ENCODE measurements at regions not wholly inside any gene's neighbourhood (a gene's known extent, or its start where the extent isn't known, plus 50 kb on each side); places are given as distances from the start of the nearest gene placed in this dataset.
"Not testable (repeated sequence)": the region's sequence is repeated elsewhere in the genome, so short reads cannot be mapped to it uniquely, and the experiment has no call there.

DNA sequence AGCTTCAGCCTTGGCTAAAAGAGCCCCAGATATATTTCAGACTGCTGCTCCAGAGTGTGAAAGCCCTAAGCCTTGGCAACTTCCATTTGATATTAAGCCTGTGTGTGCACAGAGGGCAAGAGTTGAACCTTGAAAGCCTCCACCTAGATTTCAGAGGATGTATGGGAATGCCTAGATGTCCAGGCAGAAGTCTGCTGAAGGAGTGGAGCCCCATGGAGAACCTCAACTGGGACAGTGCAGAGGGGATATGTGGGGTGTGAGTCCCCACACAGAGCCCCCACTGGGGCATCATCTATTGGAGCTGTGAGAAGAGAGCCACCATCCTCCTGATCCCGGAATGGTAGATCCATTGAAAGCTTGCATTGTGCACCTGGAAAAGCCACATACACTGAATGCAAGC lies 1784.8 kb upstream of the CDH9 start:
- H3K27ac ChIP-seq: no peak overlapping the region
- TF ChIP-seq ZFX (IDR thresholded peaks at IDR 0.05; ENCODE audit: borderline replicate concordance) (no peak), CTCF (IDR thresholded peaks at IDR 0.05) (no peak)

GRCh38 chr5:28822071-28822470 lies 1783.7 kb upstream of the CDH9 start:
- H3K27ac ChIP-seq: no peak overlapping the region
- TF ChIP-seq ZFX (IDR thresholded peaks at IDR 0.05; ENCODE audit: borderline replicate concordance) (no peak), CTCF (IDR thresholded peaks at IDR 0.05) (no peak)

GRCh38 chr5:28810751-28811136 lies 1772.4 kb upstream of the CDH9 start:
- TF ChIP-seq ZFX (IDR thresholded peaks at IDR 0.05; ENCODE audit: borderline replicate concordance) (no peak), CTCF (IDR thresholded peaks at IDR 0.05) (no peak)
- H3K27ac ChIP-seq: no peak overlapping the region

- no peak overlapping the region for H3K27ac ChIP-seq
- TF ChIP-seq CTCF (IDR thresholded peaks at IDR 0.05): no peak
- no peak for TF ChIP-seq ZFX (IDR thresholded peaks at IDR 0.05; ENCODE audit: borderline replicate concordance)
Measured at GRCh38 chr5:28809811-28810750, 1771.7 kb upstream of the CDH9 start.

DNA sequence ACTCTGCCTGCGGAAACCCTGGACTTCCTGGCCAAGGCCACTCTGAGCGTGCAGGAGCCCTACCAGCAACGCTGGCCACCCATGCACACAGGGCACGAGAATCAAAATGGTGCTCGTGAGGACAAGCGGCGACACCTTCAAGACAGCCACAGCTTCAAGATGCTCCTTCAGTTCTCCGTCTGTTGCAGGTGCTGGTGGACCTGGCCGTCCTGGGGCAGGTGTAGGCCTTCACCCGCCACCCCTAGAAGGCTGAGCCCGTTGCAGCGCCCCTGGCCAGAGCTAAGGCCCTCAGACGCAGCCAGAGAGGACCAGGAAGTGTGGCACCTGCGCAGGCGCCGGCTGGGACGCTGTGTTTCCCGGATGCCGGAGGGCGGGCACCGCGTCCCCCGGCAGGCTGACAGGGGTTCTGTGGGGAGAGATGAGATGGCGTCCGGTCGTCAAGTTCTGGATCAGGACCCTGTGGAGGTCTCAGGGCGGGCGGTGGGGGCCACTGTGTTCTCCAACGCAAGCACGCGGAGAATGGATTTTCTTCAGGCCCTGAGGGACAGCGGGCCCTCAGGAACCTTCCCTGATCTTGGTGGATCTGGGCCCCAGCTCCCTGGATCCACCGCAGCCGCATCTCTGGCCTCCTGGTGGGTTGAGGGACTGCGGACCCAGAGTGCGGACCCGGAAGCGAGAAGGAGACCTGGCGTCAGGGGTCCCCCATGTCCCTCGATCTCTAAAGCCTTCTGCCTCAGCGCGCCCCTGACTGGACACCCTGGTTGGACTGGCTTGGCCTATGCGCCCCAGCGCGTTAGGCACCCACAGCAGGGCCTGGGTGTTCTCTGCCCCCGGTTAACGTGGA lies 1770.8 kb upstream of the CDH9 start:
- TF ChIP-seq ZFX (IDR thresholded peaks at IDR 0.05; ENCODE audit: borderline replicate concordance) (no peak), CTCF (IDR thresholded peaks at IDR 0.05) (no peak)

GRCh38 chr5:28807195-28807729 lies 1768.9 kb upstream of the CDH9 start:
- TF ChIP-seq CTCF (IDR thresholded peaks at IDR 0.05) (no peak), ZFX (IDR thresholded peaks at IDR 0.05; ENCODE audit: borderline replicate concordance) (no peak)
- no peak overlapping the region for H3K27ac ChIP-seq

More for the DNA sequence above, 1770.8 kb upstream of the CDH9 start:
- H3K27ac ChIP-seq: no peak overlapping the region

DNA sequence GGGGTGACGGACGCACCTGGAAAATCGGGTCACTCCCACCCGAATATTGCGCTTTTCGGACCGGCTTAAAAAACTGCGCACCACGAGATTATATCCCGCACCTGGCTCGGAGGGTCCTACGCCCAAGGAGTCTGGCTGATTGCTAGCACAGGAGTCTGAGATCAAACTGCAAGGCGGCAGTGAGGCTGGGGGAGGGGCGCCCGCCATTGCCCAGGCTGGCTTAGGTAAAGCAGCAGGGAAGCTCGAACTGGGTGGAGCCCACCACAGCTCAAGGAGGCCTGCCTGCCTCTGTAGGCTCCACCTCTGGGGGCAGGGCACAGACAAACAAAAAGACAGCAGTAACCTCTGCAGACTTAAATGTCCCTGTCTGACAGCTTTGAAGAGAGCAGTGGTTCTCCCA lies 1760.6 kb upstream of the CDH9 start:
- not testable (repeated sequence) for H3K27ac ChIP-seq
